VCaP (cell line): ENCODE measurements at regions not wholly inside any gene's neighbourhood (a gene's known extent, or its start where the extent isn't known, plus 50 kb on each side); places are given as distances from the start of the nearest gene placed in this dataset.
A peak's percentile ranks its signal among the peaks of the same experiment; 100 is the strongest.

Source experiments
- H3K27ac ChIP-seq: fragments of 450-650 bp; 2 replicates; pipeline ENCODE4 v1.5.1; 2017
- CTCF ChIP-seq: fragments of 450-650 bp; conservative IDR thresholded peaks from 2 replicates; pipeline ENCODE4 v1.5.1; 2017; ENCODE audit warnings: mild to moderate bottlenecking, moderate library complexity

GRCh38 chr6:130296854-130297253, 69.0 kb upstream of the TMEM200A start:
- H3K27ac ChIP-seq = no peak overlapping the region
- no peak for TF ChIP-seq CTCF

- TF ChIP-seq CTCF = peak; percentile 86
Measured at GRCh38 chr6:130293800-130294199, 71.0 kb upstream of the SAMD3 start.

GRCh38 chr6:130288065-130288464, 65.3 kb upstream of the SAMD3 start:
- no peak overlapping the region for H3K27ac ChIP-seq
- TF ChIP-seq CTCF = no peak

More at GRCh38 chr6:130293800-130294199, 71.0 kb upstream of the SAMD3 start:
- H3K27ac ChIP-seq = peak overlapping the region; percentile 29

- no peak overlapping the region for H3K27ac ChIP-seq
- TF ChIP-seq CTCF = peak; percentile 68
Measured at GRCh38 chr6:130282234-130282995, 59.7 kb upstream of the SAMD3 start.

- no peak for TF ChIP-seq CTCF
Measured at GRCh38 chr6:130276507-130276906, 53.8 kb upstream of the SAMD3 start.

GRCh38 chr6:130274007-130274406, 51.3 kb upstream of the SAMD3 start:
- TF ChIP-seq CTCF = no peak
- no peak overlapping the region for H3K27ac ChIP-seq

More at GRCh38 chr6:130276507-130276906, 53.8 kb upstream of the SAMD3 start:
- H3K27ac ChIP-seq = no peak overlapping the region
